A549 (cell line): ENCODE measurements at regions not wholly inside any gene's neighbourhood (a gene's known extent, or its start where the extent isn't known, plus 50 kb on each side); places are given as distances from the start of the nearest gene placed in this dataset.

ENCODE experiments used
- ATAC-seq, 2 experiments: fragments of 200-7000 bp in 1 of 2; fragments of >200 bp in 1 of 2; cut with Nextera tagmentation in 1 of 2; cut with Tn5 transposase in 1 of 2; 3 replicates each; pipeline versions ENCODE4 v1.8.0 to v1.9.1; 2018 to 2020; ENCODE audit warnings: mild to moderate bottlenecking in 1 of 2, moderate library complexity in 1 of 2
- CTCF ChIA-PET: fragments of 300-600 bp; sonication (Branson Sonifier 250); formaldehyde crosslinking; extraction: SDS; loops from one replicate; lab custom pipeline; 2021; ENCODE audit warnings: antibody characterized with exemption, inconsistent platforms; lab: Yijun Ruan, JAX
- POLR2A ChIA-PET: fragments of 350-600 bp; formaldehyde crosslinking; extraction: SDS; loops from one replicate; lab custom pipeline; 2021; ENCODE audit warnings: antibody characterized with exemption, inconsistent platforms; lab: Yijun Ruan, JAX
- DNase-seq, 2 experiments: peaks; one replicate each; pipeline versions ENCODE4 v3.0.0 to v3.0.0-alpha.2; 2011 to 2016; ENCODE audit warnings: low read depth in 1 of 2, low spot score in 1 of 2
- FAIRE-seq: peaks from 2 replicates; lab custom pipeline; 2011; peaks lifted over from hg19 to GRCh38; lab: Jason Lieb, UNC
- H3K27ac ChIP-seq, 2 experiments: fragments of >200 bp; sonication (Bioruptor Twin); formaldehyde crosslinking; 3 replicates each; pipeline ENCODE4 v1.5.1; 2016 to 2017
- H3K4me1 ChIP-seq: fragments of >200 bp; sonication (Bioruptor Twin); formaldehyde crosslinking; 3 replicates; pipeline ENCODE4 v1.6.1; 2016
- H3K4me2 ChIP-seq: fragments of >200 bp; sonication (Bioruptor Twin); formaldehyde crosslinking; 3 replicates; pipeline ENCODE4 v1.6.1; 2016
- H3K4me3 ChIP-seq: fragments of >200 bp; sonication (Bioruptor Twin); formaldehyde crosslinking; 3 replicates; pipeline ENCODE4 v1.5.1; 2016
- H3K9me3 ChIP-seq: fragments of >200 bp; sonication (Bioruptor Twin); formaldehyde crosslinking; 3 replicates; pipeline ENCODE4 v1.6.1; 2016
- BHLHE40 ChIP-seq: IDR thresholded peaks from 2 replicates; pipeline ENCODE4 v1.6.1; 2012; ENCODE audit warnings: low read depth, low read length, inconsistent platforms
- CHD4 ChIP-seq: fragments of 200-600 bp; sonication (generic); IDR thresholded peaks from 2 replicates; pipeline ENCODE4 v1.6.1; 2016; ENCODE audit warnings: antibody characterized with exemption, mild to moderate bottlenecking, borderline replicate concordance
- EP300 ChIP-seq, 2 experiments: fragments of >200 bp; sonication (Bioruptor Twin); formaldehyde crosslinking; IDR thresholded peaks; 2 replicates in 1 of 2; 3 replicates in 1 of 2; pipeline ENCODE4 v1.6.1; 2016 to 2017
- FOSB ChIP-seq: fragments of 250-450 bp; sonication (Bioruptor Pico); IDR thresholded peaks from 2 replicates; pipeline ENCODE4 v1.5.0; 2020; ENCODE audit warnings: mild to moderate bottlenecking, moderate library complexity
- FOSL2 ChIP-seq, 2 experiments: fragments of 450-650 bp in 1 of 2; fragments of >200 bp in 1 of 2; sonication (Bioruptor Twin) in 1 of 2; formaldehyde crosslinking; IDR thresholded peaks; 2 replicates each; pipeline versions ENCODE4 v1.5.0 to v1.6.1; 2016 to 2020; ENCODE audit warnings: mild to moderate bottlenecking in 1 of 2, moderate library complexity in 1 of 2
- GATA3 ChIP-seq: IDR thresholded peaks from 2 replicates; pipeline ENCODE4 v1.6.1; 2012; ENCODE audit warnings: borderline replicate concordance
- HOXA7 ChIP-seq: fragments of 250-450 bp; sonication (Bioruptor Pico); IDR thresholded peaks from 2 replicates; pipeline ENCODE4 v1.5.0; 2020; ENCODE audit warnings: mild to moderate bottlenecking, moderate library complexity
- JUN ChIP-seq, 2 experiments: fragments of >200 bp; sonication (Bioruptor Twin); formaldehyde crosslinking; IDR thresholded peaks; 2 replicates in 1 of 2; 3 replicates in 1 of 2; pipeline ENCODE4 v1.6.1; 2016 to 2017
- JUNB ChIP-seq: fragments of >200 bp; sonication (Bioruptor Twin); formaldehyde crosslinking; IDR thresholded peaks from 2 replicates; pipeline ENCODE4 v1.6.1; 2016
- KDM1A ChIP-seq: fragments of 200-600 bp; sonication (generic); IDR thresholded peaks from 2 replicates; pipeline ENCODE4 v1.6.1; 2016; ENCODE audit warnings: low read depth, mild to moderate bottlenecking
- KDM5A ChIP-seq: fragments of 200-600 bp; sonication (generic); IDR thresholded peaks from 2 replicates; pipeline ENCODE4 v1.6.1; 2016; ENCODE audit warnings: antibody characterized with exemption, mild to moderate bottlenecking
- NFE2L2 ChIP-seq: fragments of 150-350 bp; conservative IDR thresholded peaks from 2 replicates; pipeline ENCODE4 v1.6.1; 2014; ENCODE audit warnings: low read length
- NPAS2 ChIP-seq: fragments of 250-450 bp; sonication (Bioruptor Pico); IDR thresholded peaks from 2 replicates; pipeline ENCODE4 v1.8.0; 2022; ENCODE audit warnings: mild to moderate bottlenecking, moderate library complexity, borderline replicate concordance
- PHF8 ChIP-seq: fragments of 200-600 bp; sonication (generic); IDR thresholded peaks from 2 replicates; pipeline ENCODE4 v1.6.1; 2016; ENCODE audit warnings: low read depth, mild to moderate bottlenecking, antibody characterized with exemption, moderate library complexity, borderline replicate concordance
- RARB ChIP-seq: fragments of 250-450 bp; sonication (Bioruptor Pico); IDR thresholded peaks from 2 replicates; pipeline ENCODE4 v1.8.0; 2021; ENCODE audit warnings: mild to moderate bottlenecking, moderate library complexity
- RCOR1 ChIP-seq: fragments of 150-350 bp; IDR thresholded peaks from 2 replicates; pipeline ENCODE4 v1.6.1; 2014; ENCODE audit warnings: antibody characterized with exemption, low read length, low read depth
- RFX5 ChIP-seq: fragments of 450-650 bp; IDR thresholded peaks from 2 replicates; pipeline ENCODE4 v1.7.1; 2014; ENCODE audit warnings: antibody characterized with exemption, mild to moderate bottlenecking, moderate library complexity
- SREBF2 ChIP-seq: fragments of 450-650 bp; IDR thresholded peaks from 2 replicates; pipeline ENCODE4 v1.6.1; 2014; ENCODE audit warnings: mild to moderate bottlenecking, moderate library complexity
- TFCP2L1 ChIP-seq: fragments of 250-450 bp; sonication (Bioruptor Pico); IDR thresholded peaks from 2 replicates; pipeline ENCODE4 v1.5.0; 2021; ENCODE audit warnings: mild to moderate bottlenecking
- TP53 ChIP-seq: fragments of 250-450 bp; sonication (Bioruptor Pico); IDR thresholded peaks from 2 replicates; pipeline ENCODE4 v1.5.0; 2021; ENCODE audit warnings: mild to moderate bottlenecking, moderate library complexity
- ZFP36 ChIP-seq: fragments of 450-650 bp; IDR thresholded peaks from 2 replicates; pipeline ENCODE4 v1.6.1; 2014; ENCODE audit warnings: borderline replicate concordance; ENCODE audit not compliant: partially characterized antibody
- WGBS: methylation state at CpG from one replicate; pipeline ENCODE4 v1.1.6; 2017; ENCODE audit errors: missing lambda C conversion rate; 5-methylcytosine and 5-hydroxymethylcytosine counted together
- TF ChIP-seq, protein P1 (sequence below): fragments of >200 bp; sonication (Bioruptor Twin); formaldehyde crosslinking; IDR thresholded peaks from 3 replicates; pipeline ENCODE4 v1.5.1; 2016
- TF ChIP-seq, protein P2 (sequence below): IDR thresholded peaks from 2 replicates; pipeline ENCODE4 v1.6.1; 2012
- TF ChIP-seq, protein P3 (sequence below): fragments of >200 bp; sonication (Bioruptor Twin); formaldehyde crosslinking; IDR thresholded peaks from 3 replicates; pipeline ENCODE4 v1.6.1; 2016
- TF ChIP-seq, protein P4 (sequence below): fragments of 250-450 bp; sonication (Bioruptor Pico); IDR thresholded peaks from 2 replicates; pipeline ENCODE4 v1.5.0; 2020; ENCODE audit warnings: low read depth, mild to moderate bottlenecking, moderate library complexity

- TF ChIP-seq EP300 (IDR thresholded peaks at IDR 0.05): no peak
These were observed 361.5 kb upstream of the ADGRL2 start (continued) for GRCh38 chr1:81439046-81439823.

- POLR2A ChIA-PET: no interaction called here
- FAIRE-seq (no peak), DNase-seq (no peak)
- WGBS: 6% methylated on average over 3 of the region's 3 CpGs
- H3K27ac ChIP-seq: no peak overlapping the region
- CTCF ChIA-PET: interaction anchor here (0.5 kb wide), 1 partner anchor 640 kb away, joined by 3 read pairs; no protein-coding TSS in a partner anchor
- no peaks in the 10 kb centered on the region for H3K4me1 ChIP-seq
- no peak overlapping the region for H3K4me3 ChIP-seq
- TF ChIP-seq BHLHE40 (no peak), FOSL2 (IDR thresholded peaks at IDR 0.05) (no peak), FOSL2 (CRISPR knock-in tag; IDR thresholded peaks at IDR 0.05) (no peak), SREBF2 (no peak), KDM5A (no peak), JUN (IDR thresholded peaks at IDR 0.05) (no peak), JUNB (no peak), KDM1A (no peak), FOSB (CRISPR knock-in tag) (no peak), HOXA7 (CRISPR knock-in tag) (no peak)
- TF ChIP-seq, protein P1, sequence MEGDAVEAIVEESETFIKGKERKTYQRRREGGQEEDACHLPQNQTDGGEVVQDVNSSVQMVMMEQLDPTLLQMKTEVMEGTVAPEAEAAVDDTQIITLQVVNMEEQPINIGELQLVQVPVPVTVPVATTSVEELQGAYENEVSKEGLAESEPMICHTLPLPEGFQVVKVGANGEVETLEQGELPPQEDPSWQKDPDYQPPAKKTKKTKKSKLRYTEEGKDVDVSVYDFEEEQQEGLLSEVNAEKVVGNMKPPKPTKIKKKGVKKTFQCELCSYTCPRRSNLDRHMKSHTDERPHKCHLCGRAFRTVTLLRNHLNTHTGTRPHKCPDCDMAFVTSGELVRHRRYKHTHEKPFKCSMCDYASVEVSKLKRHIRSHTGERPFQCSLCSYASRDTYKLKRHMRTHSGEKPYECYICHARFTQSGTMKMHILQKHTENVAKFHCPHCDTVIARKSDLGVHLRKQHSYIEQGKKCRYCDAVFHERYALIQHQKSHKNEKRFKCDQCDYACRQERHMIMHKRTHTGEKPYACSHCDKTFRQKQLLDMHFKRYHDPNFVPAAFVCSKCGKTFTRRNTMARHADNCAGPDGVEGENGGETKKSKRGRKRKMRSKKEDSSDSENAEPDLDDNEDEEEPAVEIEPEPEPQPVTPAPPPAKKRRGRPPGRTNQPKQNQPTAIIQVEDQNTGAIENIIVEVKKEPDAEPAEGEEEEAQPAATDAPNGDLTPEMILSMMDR: no peak
- TF ChIP-seq, protein P2, sequence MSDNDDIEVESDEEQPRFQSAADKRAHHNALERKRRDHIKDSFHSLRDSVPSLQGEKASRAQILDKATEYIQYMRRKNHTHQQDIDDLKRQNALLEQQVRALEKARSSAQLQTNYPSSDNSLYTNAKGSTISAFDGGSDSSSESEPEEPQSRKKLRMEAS: no peak
- TF ChIP-seq, all 56 proteins: peak for 0
- no peaks in the 10 kb centered on the region for H3K9me3 ChIP-seq
- no peak overlapping the region for H3K4me2 ChIP-seq
- ATAC-seq: no peak
These were observed 363.1 kb upstream of the ADGRL2 start for GRCh38 chr1:81437649-81438048.

DNA sequence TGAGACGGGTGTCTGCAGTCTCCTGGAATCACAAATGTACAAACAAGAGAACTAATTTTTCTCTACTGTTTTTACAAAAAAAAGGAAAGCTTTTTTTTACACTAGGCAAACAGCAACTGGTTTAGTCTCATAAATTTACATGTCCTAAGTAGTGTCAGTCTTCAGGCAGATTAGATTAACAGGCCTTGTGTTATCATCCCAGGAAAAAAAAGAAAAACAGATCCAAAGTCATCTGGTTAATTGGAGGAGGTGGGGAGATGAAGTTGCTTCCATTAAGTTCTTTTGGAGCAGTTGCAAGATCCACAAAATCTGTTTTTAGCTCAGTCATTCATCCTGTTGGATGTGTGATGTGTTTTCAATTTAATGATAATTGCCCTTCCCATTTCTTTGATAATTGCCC lies 363.5 kb upstream of the ADGRL2 start:
- no peak overlapping the region for H3K4me3 ChIP-seq
- POLR2A ChIA-PET: no interaction called here
- FAIRE-seq (no peak), DNase-seq (no peak), ATAC-seq (no peak)
- H3K4me2 ChIP-seq: no peak overlapping the region
- no peaks in the 10 kb centered on the region for H3K4me1 ChIP-seq
- 83% methylated on average over 1 of the region's 1 CpG for WGBS
- TF ChIP-seq PHF8: no peak
- no peak for TF ChIP-seq GATA3
- TF ChIP-seq, protein P3, sequence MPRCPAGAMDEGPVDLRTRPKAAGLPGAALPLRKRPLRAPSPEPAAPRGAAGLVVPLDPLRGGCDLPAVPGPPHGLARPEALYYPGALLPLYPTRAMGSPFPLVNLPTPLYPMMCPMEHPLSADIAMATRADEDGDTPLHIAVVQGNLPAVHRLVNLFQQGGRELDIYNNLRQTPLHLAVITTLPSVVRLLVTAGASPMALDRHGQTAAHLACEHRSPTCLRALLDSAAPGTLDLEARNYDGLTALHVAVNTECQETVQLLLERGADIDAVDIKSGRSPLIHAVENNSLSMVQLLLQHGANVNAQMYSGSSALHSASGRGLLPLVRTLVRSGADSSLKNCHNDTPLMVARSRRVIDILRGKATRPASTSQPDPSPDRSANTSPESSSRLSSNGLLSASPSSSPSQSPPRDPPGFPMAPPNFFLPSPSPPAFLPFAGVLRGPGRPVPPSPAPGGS: no peak
- TF ChIP-seq, protein P4, sequence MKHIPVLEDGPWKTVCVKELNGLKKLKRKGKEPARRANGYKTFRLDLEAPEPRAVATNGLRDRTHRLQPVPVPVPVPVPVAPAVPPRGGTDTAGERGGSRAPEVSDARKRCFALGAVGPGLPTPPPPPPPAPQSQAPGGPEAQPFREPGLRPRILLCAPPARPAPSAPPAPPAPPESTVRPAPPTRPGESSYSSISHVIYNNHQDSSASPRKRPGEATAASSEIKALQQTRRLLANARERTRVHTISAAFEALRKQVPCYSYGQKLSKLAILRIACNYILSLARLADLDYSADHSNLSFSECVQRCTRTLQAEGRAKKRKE (CRISPR knock-in tag): no peak
- TF ChIP-seq RARB (CRISPR knock-in tag): no peak
- no peak for TF ChIP-seq ZFP36
- no peak for TF ChIP-seq CHD4
- no peak for TF ChIP-seq KDM1A
- no peak for TF ChIP-seq NFE2L2
- no peak for TF ChIP-seq TP53 (CRISPR knock-in tag)
- TF ChIP-seq NPAS2 (CRISPR knock-in tag): no peak
- no peak for TF ChIP-seq JUN (IDR thresholded peaks at IDR 0.05)
- no peak for TF ChIP-seq FOSL2 (IDR thresholded peaks at IDR 0.05)
- no peak for TF ChIP-seq FOSL2 (CRISPR knock-in tag; IDR thresholded peaks at IDR 0.05)
- TF ChIP-seq TFCP2L1 (CRISPR knock-in tag): no peak
- no peak for TF ChIP-seq RCOR1
- no peak for TF ChIP-seq RFX5
- H3K9me3 ChIP-seq: no peaks in the 10 kb centered on the region
- no peak overlapping the region for H3K27ac ChIP-seq
- CTCF ChIA-PET: no interaction called here
